ENCODE measurements at regions not wholly inside any gene's neighbourhood (a gene's known extent, or its start where the extent isn't known, plus 50 kb on each side); places are given as distances from the start of the nearest gene placed in this dataset.

DNA sequence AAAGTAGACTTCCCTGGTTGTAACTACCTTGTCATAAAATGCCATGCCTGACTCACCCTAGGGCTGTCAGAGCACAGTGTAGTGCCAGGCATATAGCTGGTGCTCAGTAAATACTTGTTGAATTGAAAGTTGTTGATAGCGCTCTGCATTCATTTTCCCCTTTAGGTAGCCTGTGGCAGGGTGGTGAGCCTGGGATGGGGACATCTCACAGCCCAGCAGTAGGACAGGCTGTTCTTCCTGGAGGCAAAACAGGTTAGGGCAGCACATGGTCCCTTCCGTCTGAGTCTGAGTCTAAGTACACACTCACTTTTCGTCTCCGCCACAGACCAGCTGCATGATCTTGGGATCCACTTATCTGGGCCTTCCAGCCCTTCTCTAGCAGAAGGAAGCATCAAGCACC is 401.9 kb downstream of the ZSWIM6 start:
- Histone ChIP-seq H3K27me3 (ENCODE audit: control insufficient read depth in 2 of 2, insufficient read depth in 2 of 2, low read length in 2 of 2) (peaks cover 10 to 11% of the 10 kb centered on the region in 2 experiments), H3K9me1 (replicated peaks; ENCODE audit: control insufficient read depth, extremely low read depth, insufficient read depth, low read length) (no peaks in the 10 kb centered on the region), H3K9ac (replicated peaks; ENCODE audit: extremely low read depth, insufficient read depth, low read length) (no peak overlapping the region), H3K79me2 (ENCODE audit: control insufficient read depth, insufficient read depth, low read length) (no peaks in the 10 kb centered on the region), H3K4me3 (replicated peaks in 1 of 3; ENCODE audit: insufficient read depth in 1 of 3, low read depth in 1 of 3, low read length in 3 of 3) (no peak overlapping the region), H3K9me3 (replicated peaks; ENCODE audit: control insufficient read depth, insufficient read depth, low read length) (no peaks in the 10 kb centered on the region), H4K20me1 (replicated peaks; ENCODE audit: control insufficient read depth, extremely low read depth, insufficient read depth, low read length) (no peaks in the 10 kb centered on the region), H3K4me2 (ENCODE audit: insufficient read depth, low read length) (no peak overlapping the region), H3K36me3 (ENCODE audit: control insufficient read depth in 2 of 2, extremely low read depth in 1 of 2, insufficient read depth in 2 of 2, low read length in 2 of 2) (no peaks in the 10 kb centered on the region), H2AFZ (ENCODE audit: low read depth, low read length) (no peak overlapping the region), H3K27ac (ENCODE audit: insufficient read depth, low read depth, low read length) (no peak overlapping the region), H3K4me1 (ENCODE audit: control insufficient read depth, extremely low read depth, insufficient read depth, low read length) (no peaks in the 10 kb centered on the region)
- DNase-seq (ENCODE audit: low read depth, low spot score) (no peak), FAIRE-seq (no peak)
- dilution Hi-C loops (cut with MboI; ENCODE audit: extremely low pct_ligation_motif_present, low sequenced_read_pairs) (no loop called here), intact Hi-C loops (cut with micrococcal nuclease) (no loop called here)
- CTCF ChIA-PET, result no interaction called here
- TF ChIP-seq GATA2 (IDR thresholded peaks at IDR 0.05; ENCODE audit: insufficient read depth, insufficient read length, low read depth, low read length) (no peak), MYC (IDR thresholded peaks at IDR 0.05; ENCODE audit: low read depth, low read length) (no peak), EZH2 (IDR thresholded peaks at IDR 0.05; ENCODE audit: borderline replicate concordance, low read depth, low read length, severe bottlenecking) (no peak), FOS (IDR thresholded peaks at IDR 0.05; ENCODE audit: borderline replicate concordance, insufficient read depth, low read length) (no peak), JUN (IDR thresholded peaks at IDR 0.05; ENCODE audit: borderline replicate concordance, insufficient read depth, insufficient read length, low read depth) (no peak), POLR2A (IDR thresholded peaks at IDR 0.05; ENCODE audit: low read depth, low read length) (no peak), POLR2AphosphoS5 (IDR thresholded peaks at IDR 0.05; ENCODE audit: insufficient read depth, low read depth, low read length) (no peak)
- TF ChIP-seq, protein P1, sequence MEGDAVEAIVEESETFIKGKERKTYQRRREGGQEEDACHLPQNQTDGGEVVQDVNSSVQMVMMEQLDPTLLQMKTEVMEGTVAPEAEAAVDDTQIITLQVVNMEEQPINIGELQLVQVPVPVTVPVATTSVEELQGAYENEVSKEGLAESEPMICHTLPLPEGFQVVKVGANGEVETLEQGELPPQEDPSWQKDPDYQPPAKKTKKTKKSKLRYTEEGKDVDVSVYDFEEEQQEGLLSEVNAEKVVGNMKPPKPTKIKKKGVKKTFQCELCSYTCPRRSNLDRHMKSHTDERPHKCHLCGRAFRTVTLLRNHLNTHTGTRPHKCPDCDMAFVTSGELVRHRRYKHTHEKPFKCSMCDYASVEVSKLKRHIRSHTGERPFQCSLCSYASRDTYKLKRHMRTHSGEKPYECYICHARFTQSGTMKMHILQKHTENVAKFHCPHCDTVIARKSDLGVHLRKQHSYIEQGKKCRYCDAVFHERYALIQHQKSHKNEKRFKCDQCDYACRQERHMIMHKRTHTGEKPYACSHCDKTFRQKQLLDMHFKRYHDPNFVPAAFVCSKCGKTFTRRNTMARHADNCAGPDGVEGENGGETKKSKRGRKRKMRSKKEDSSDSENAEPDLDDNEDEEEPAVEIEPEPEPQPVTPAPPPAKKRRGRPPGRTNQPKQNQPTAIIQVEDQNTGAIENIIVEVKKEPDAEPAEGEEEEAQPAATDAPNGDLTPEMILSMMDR (IDR thresholded peaks at IDR 0.05; ENCODE audit: extremely low read depth in 1 of 2, insufficient read depth in 1 of 2, low read depth in 1 of 2, low read length in 2 of 2), result no peak
- TF ChIP-seq, protein P2, sequence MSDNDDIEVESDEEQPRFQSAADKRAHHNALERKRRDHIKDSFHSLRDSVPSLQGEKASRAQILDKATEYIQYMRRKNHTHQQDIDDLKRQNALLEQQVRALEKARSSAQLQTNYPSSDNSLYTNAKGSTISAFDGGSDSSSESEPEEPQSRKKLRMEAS (IDR thresholded peaks at IDR 0.05; ENCODE audit: insufficient read depth, insufficient read length), result no peak
- no TSS peak for BruUV-seq (replicated peaks)
- POLR2A ChIA-PET, result no interaction called here
